ENCODE measurements at regions not wholly inside any gene's neighbourhood (a gene's known extent, or its start where the extent isn't known, plus 50 kb on each side); places are given as distances from the start of the nearest gene placed in this dataset.

DNA sequence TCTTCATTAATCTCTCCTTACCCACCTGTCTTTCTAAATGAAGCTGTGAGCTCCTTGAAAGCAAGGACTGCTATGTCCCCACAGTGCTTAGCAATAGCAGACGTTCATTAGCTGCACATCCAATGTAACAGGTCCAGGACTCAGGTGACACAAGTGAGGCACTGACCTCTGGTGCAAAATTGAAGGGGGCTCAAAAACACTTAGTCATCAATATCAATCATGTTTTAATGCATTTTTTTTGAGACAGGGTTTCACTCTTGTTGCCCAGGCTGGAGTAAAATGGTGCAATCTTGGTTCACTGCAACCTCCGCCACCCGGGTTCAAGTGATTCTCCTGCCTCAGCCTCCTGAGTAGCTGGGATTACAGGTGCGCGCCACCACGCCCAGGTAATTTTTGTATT lies 56.1 kb upstream of the ADGRG2 start:
- Histone ChIP-seq H3K4me3 (no peak overlapping the region), H2AFZ (ENCODE audit: control insufficient read depth, low read depth, low read length) (no peak overlapping the region), H3K9me3 (replicated peaks; ENCODE audit: control insufficient read depth, insufficient read depth, low read length) (no peaks in the 10 kb centered on the region), H3K27ac (ENCODE audit: control insufficient read depth, insufficient read depth) (no peak overlapping the region), H3K9ac (ENCODE audit: control insufficient read depth, insufficient read depth, low read length) (no peak overlapping the region), H3K79me2 (ENCODE audit: control insufficient read depth, insufficient read depth, low read length) (no peaks in the 10 kb centered on the region), H4K20me1 (ENCODE audit: control insufficient read depth, insufficient read depth) (no peaks in the 10 kb centered on the region), H3K4me1 (ENCODE audit: control insufficient read depth, insufficient read depth, low read length) (no peaks in the 10 kb centered on the region), H3K36me3 (ENCODE audit: control insufficient read depth in 2 of 2, insufficient read depth in 2 of 2, low read length in 1 of 2) (no peaks in the 10 kb centered on the region), H3K4me2 (ENCODE audit: control insufficient read depth, insufficient read depth) (no peak overlapping the region), H3K27me3 (replicated peaks in 1 of 2; ENCODE audit: control insufficient read depth in 2 of 2, insufficient read depth in 2 of 2, low read length in 1 of 2) (no peaks in the 10 kb centered on the region)
- FAIRE-seq (no peak), DNase-seq (ENCODE audit: low read depth, low spot score) (no peak), ATAC-seq (no peak)
- POLR2A ChIA-PET: no interaction called here
- BruUV-seq (replicated peaks): no TSS peak
- intact Hi-C loops (cut with micrococcal nuclease; ENCODE audit: unreplicated experiment): no loop called here
- TF ChIP-seq PBX3 (IDR thresholded peaks at IDR 0.05; ENCODE audit: insufficient replicate concordance, low read depth, low read length) (no peak), CREM (IDR thresholded peaks at IDR 0.05; ENCODE audit: low read depth) (no peak), JUND (IDR thresholded peaks at IDR 0.05; ENCODE audit: low read depth, low read length) (no peak), NFIC (IDR thresholded peaks at IDR 0.05; ENCODE audit: low read depth, low read length) (no peak), CREB1 (IDR thresholded peaks at IDR 0.05; ENCODE audit: low read depth) (no peak), HDGF (IDR thresholded peaks at IDR 0.05) (no peak), CBFB (IDR thresholded peaks at IDR 0.05; ENCODE audit: low read depth) (no peak), PAX8 (IDR thresholded peaks at IDR 0.05) (no peak), PKNOX1 (IDR thresholded peaks at IDR 0.05) (no peak), CHD1 (IDR thresholded peaks at IDR 0.05; ENCODE audit: low read depth, low read length) (no peak), IRF5 (IDR thresholded peaks at IDR 0.05; ENCODE audit: borderline replicate concordance) (no peak), TAF1 (IDR thresholded peaks at IDR 0.05; ENCODE audit: borderline replicate concordance, low read depth, low read length) (no peak), ZSCAN29 (IDR thresholded peaks at IDR 0.05) (no peak), SREBF2 (IDR thresholded peaks at IDR 0.05; ENCODE audit: low read length) (no peak), SMC3 (IDR thresholded peaks at IDR 0.05; ENCODE audit: borderline replicate concordance, low read length) (no peak)
- TF ChIP-seq, protein P1, sequence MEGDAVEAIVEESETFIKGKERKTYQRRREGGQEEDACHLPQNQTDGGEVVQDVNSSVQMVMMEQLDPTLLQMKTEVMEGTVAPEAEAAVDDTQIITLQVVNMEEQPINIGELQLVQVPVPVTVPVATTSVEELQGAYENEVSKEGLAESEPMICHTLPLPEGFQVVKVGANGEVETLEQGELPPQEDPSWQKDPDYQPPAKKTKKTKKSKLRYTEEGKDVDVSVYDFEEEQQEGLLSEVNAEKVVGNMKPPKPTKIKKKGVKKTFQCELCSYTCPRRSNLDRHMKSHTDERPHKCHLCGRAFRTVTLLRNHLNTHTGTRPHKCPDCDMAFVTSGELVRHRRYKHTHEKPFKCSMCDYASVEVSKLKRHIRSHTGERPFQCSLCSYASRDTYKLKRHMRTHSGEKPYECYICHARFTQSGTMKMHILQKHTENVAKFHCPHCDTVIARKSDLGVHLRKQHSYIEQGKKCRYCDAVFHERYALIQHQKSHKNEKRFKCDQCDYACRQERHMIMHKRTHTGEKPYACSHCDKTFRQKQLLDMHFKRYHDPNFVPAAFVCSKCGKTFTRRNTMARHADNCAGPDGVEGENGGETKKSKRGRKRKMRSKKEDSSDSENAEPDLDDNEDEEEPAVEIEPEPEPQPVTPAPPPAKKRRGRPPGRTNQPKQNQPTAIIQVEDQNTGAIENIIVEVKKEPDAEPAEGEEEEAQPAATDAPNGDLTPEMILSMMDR (IDR thresholded peaks at IDR 0.05 in 2 of 3, conservative IDR thresholded peaks at IDR 0.05 in 1 of 3; ENCODE audit: control insufficient read depth in 2 of 3, extremely low read depth in 1 of 3, insufficient read depth in 1 of 3, low read depth in 3 of 3, low read length in 3 of 3): no peak
- TF ChIP-seq, protein P2, sequence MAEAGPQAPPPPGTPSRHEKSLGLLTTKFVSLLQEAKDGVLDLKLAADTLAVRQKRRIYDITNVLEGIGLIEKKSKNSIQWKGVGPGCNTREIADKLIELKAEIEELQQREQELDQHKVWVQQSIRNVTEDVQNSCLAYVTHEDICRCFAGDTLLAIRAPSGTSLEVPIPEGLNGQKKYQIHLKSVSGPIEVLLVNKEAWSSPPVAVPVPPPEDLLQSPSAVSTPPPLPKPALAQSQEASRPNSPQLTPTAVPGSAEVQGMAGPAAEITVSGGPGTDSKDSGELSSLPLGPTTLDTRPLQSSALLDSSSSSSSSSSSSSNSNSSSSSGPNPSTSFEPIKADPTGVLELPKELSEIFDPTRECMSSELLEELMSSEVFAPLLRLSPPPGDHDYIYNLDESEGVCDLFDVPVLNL (IDR thresholded peaks at IDR 0.05; ENCODE audit: low read depth, low read length): no peak
- RAD21 ChIA-PET (ENCODE audit: unreplicated experiment): no interaction called here
- SMC1A ChIA-PET (ENCODE audit: uncharacterized antibody, unreplicated experiment): interaction anchor here (1.0 to 1.1 kb wide), 2 partner anchors 9 to 14 kb away, joined by 3 read pairs; no protein-coding TSS in a partner anchor
- in situ Hi-C loops (cut with MboI): no loop called here
- WGBS (ENCODE audit: insufficient coverage, insufficient replicate concordance, low lambda C conversion rate, missing lambda C conversion rate): 54% methylated on average over 6 of the region's 6 CpGs
- CTCF ChIA-PET: no interaction called here
